SK-N-SH (cell line): ENCODE measurements at regions not wholly inside any gene's neighbourhood (a gene's known extent, or its start where the extent isn't known, plus 50 kb on each side); places are given as distances from the start of the nearest gene placed in this dataset.

ENCODE experiments used
- CTCF ChIA-PET: fragments of 300-600, 350-600 bp; formaldehyde crosslinking; extraction: SDS; loops from one replicate; lab custom pipeline; 2021; lab: Yijun Ruan, JAX
- POLR2A ChIA-PET: fragments of 350-600 bp; sonication (Branson Sonifier 250); formaldehyde crosslinking; extraction: SDS; loops from one replicate; lab custom pipeline; 2020; ENCODE audit warnings: antibody characterized with exemption, inconsistent platforms; lab: Yijun Ruan, JAX
- DNase-seq: peaks from one replicate; pipeline ENCODE4 v3.0.0; 2012
- H2AFZ ChIP-seq: fragments of 200-600 bp; sonication (generic); 2 replicates; pipeline ENCODE4 v1.8.1; 2016; ENCODE audit warnings: antibody characterized with exemption, mild to moderate bottlenecking, low read depth
- H3F3A ChIP-seq: fragments of 200-600 bp; sonication (generic); replicated peaks from 2 replicates; pipeline ENCODE3; 2016; ENCODE audit warnings: antibody characterized with exemption, mild to moderate bottlenecking; ENCODE audit not compliant: insufficient read depth
- H3K27ac ChIP-seq, 2 experiments: fragments of 200-500 bp in 1 of 2; fragments of 200-600 bp in 1 of 2; sonication (Bioruptor generic) in 1 of 2; sonication (generic), shearing (Covaris generic) in 1 of 2; 2 replicates each; pipeline versions ENCODE4 v1.5.1 to v1.6.1; 2014 to 2016; ENCODE audit warnings: low read depth in 2 of 2, inconsistent platforms in 1 of 2, low read length in 1 of 2, mild to moderate bottlenecking in 1 of 2, mixed read lengths in 1 of 2
- H3K27me3 ChIP-seq: fragments of 200-600 bp; sonication (generic), shearing (Covaris generic); 2 replicates; pipeline ENCODE4 v1.6.1; 2016; ENCODE audit warnings: mixed run types; ENCODE audit not compliant: insufficient read depth
- H3K36me3 ChIP-seq, 2 experiments: fragments of 200-500 bp in 1 of 2; fragments of 200-600 bp in 1 of 2; sonication (Bioruptor generic) in 1 of 2; sonication (generic) in 1 of 2; replicated peaks in 1 of 2; 2 replicates each; pipeline versions ENCODE3 to v1.5.1; 2014 to 2016; ENCODE audit warnings: low read length in 1 of 2, mild to moderate bottlenecking in 1 of 2; ENCODE audit not compliant: insufficient read depth in 2 of 2, control insufficient read depth in 1 of 2
- H3K4me1 ChIP-seq, 2 experiments: fragments of 200-500 bp in 1 of 2; fragments of 200-600 bp in 1 of 2; sonication (Bioruptor generic) in 1 of 2; sonication (generic), shearing (Covaris generic) in 1 of 2; 2 replicates each; pipeline versions ENCODE4 v1.5.1 to v1.6.1; 2014 to 2016; ENCODE audit warnings: low read depth in 1 of 2, low read length in 1 of 2, mixed run types in 1 of 2; ENCODE audit not compliant: insufficient read depth in 2 of 2, control insufficient read depth in 1 of 2
- H3K4me2 ChIP-seq: fragments of 200-600 bp; sonication (generic), shearing (Covaris generic); 2 replicates; pipeline ENCODE4 v1.6.1; 2017; ENCODE audit warnings: mixed run types
- H3K4me3 ChIP-seq, 2 experiments: fragments of 200-500 bp in 1 of 2; fragments of 200-600 bp in 1 of 2; sonication (Bioruptor generic) in 1 of 2; sonication (generic), shearing (Covaris generic) in 1 of 2; 2 replicates each; pipeline versions ENCODE4 v1.5.1 to v1.8.1; 2014 to 2016; ENCODE audit warnings: low read depth in 2 of 2, inconsistent platforms in 1 of 2, low read length in 1 of 2, mild to moderate bottlenecking in 1 of 2, mixed read lengths in 1 of 2, moderate library complexity in 1 of 2
- H3K79me2 ChIP-seq: fragments of 200-600 bp; sonication (generic); 2 replicates; pipeline ENCODE4 v1.8.1; 2017; ENCODE audit warnings: mild to moderate bottlenecking; ENCODE audit not compliant: insufficient read depth
- H3K9ac ChIP-seq: fragments of 200-600 bp; sonication (generic); 2 replicates; pipeline ENCODE4 v1.6.1; 2017; ENCODE audit warnings: mixed run types
- H3K9me2 ChIP-seq: fragments of 200-600 bp; sonication (generic); 2 replicates; pipeline ENCODE4 v1.6.1; 2017; ENCODE audit warnings: mixed run types
- H3K9me3 ChIP-seq: fragments of 200-600 bp; sonication (generic); 2 replicates; pipeline ENCODE4 v1.6.1; 2017; ENCODE audit warnings: mixed run types, mild to moderate bottlenecking, moderate library complexity
- H4K20me1 ChIP-seq: fragments of 200-600 bp; sonication (generic); 2 replicates; pipeline ENCODE4 v1.6.1; 2017; ENCODE audit warnings: mild to moderate bottlenecking, mixed run types; ENCODE audit not compliant: insufficient read depth
- CHD2 ChIP-seq: fragments of 150-350 bp; IDR thresholded peaks from 2 replicates; pipeline ENCODE4 v1.6.1; 2018; ENCODE audit warnings: low read length; ENCODE audit not compliant: partially characterized antibody
- EP300 ChIP-seq, 2 experiments: IDR thresholded peaks; 2 replicates each; pipeline versions ENCODE4 v1.4.0 to v1.6.1; 2012; ENCODE audit warnings: borderline replicate concordance in 1 of 2, low read depth in 1 of 2, low read length in 1 of 2
- FOXJ3 ChIP-seq: sonication (generic); formaldehyde crosslinking; IDR thresholded peaks from 2 replicates; pipeline ENCODE4 v1.5.1; 2020; ENCODE audit warnings: mild to moderate bottlenecking, missing genetic modification reagents
- GATA2 ChIP-seq: sonication (generic); formaldehyde crosslinking; IDR thresholded peaks from 2 replicates; pipeline ENCODE4 v1.5.0; 2020; ENCODE audit warnings: mild to moderate bottlenecking, missing genetic modification reagents
- MXI1 ChIP-seq: IDR thresholded peaks from 2 replicates; pipeline ENCODE4 v1.6.1; 2012; ENCODE audit warnings: mild to moderate bottlenecking, low read depth, low read length, improper control_type of control experiment
- NFIC ChIP-seq: IDR thresholded peaks from 2 replicates; pipeline ENCODE4 v1.4.0; 2012; ENCODE audit warnings: borderline replicate concordance
- NRF1 ChIP-seq: IDR thresholded peaks from 2 replicates; pipeline ENCODE4 v1.6.1; 2012; ENCODE audit warnings: low read depth, mild to moderate bottlenecking, low read length
- RCOR1 ChIP-seq: fragments of 150-350 bp; IDR thresholded peaks from 2 replicates; pipeline ENCODE4 v1.6.1; 2017; ENCODE audit warnings: antibody characterized with exemption, low read length
- SMC3 ChIP-seq: IDR thresholded peaks from 2 replicates; pipeline ENCODE4 v1.6.1; 2012; ENCODE audit warnings: low read depth, low read length, improper control_type of control experiment
- WGBS: methylation state at CpG from one replicate; pipeline ENCODE4 v1.1.6; 2017; ENCODE audit warnings: low lambda C conversion rate; 5-methylcytosine and 5-hydroxymethylcytosine counted together
- TF ChIP-seq, protein P1 (sequence below): IDR thresholded peaks from 2 replicates; pipeline ENCODE4; 2012
- TF ChIP-seq, protein P2 (sequence below): IDR thresholded peaks from 2 replicates; pipeline ENCODE4 v1.4.0; 2012; ENCODE audit warnings: low read depth, borderline replicate concordance

DNA sequence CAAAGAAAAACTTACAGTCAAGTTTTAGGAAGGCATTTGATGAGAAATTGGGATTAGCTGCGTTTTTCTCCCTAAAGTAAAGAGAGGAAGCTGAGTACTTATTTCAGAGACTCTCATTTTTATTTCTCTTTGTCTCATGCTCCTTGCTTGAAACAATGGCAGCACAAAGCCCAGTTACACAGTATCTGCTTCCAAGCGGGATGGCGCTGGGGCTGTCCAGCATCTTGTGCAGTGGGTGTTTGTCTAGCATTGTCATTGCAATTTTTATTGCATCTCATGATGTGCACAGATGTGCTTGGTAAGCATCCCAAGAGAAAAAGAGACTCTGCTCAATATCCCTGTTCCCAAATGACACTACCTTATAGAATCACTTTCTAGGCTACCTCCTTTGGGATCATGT lies 102.8 kb upstream of the ZNF521 start:
- Histone ChIP-seq H3K27me3 (no peaks in the 10 kb centered on the region), H3K4me2 (no peak overlapping the region), H3K79me2 (no peaks in the 10 kb centered on the region), H3F3A (no peaks in the 10 kb centered on the region), H3K36me3 (no peaks in the 10 kb centered on the region), H4K20me1 (no peaks in the 10 kb centered on the region), H3K27ac (no peak overlapping the region), H3K9me3 (no peaks in the 10 kb centered on the region), H3K9ac (no peak overlapping the region), H3K9me2 (no peaks in the 10 kb centered on the region), H3K4me1 (peaks cover 0 to 11% of the 10 kb centered on the region in 2 experiments; a peak in 1 of 4 replicates), H3K4me3 (no peak overlapping the region), H2AFZ (no peak overlapping the region)
- ChIA-PET CTCF (interaction anchor here (1.4 kb wide), 1 partner anchor 23 kb away, joined by 4 read pairs; no protein-coding TSS in a partner anchor), POLR2A (no interaction called here)
- WGBS, result 74% methylated on average over 3 of the region's 3 CpGs
- no peak for TF ChIP-seq NRF1
- TF ChIP-seq, protein P1, sequence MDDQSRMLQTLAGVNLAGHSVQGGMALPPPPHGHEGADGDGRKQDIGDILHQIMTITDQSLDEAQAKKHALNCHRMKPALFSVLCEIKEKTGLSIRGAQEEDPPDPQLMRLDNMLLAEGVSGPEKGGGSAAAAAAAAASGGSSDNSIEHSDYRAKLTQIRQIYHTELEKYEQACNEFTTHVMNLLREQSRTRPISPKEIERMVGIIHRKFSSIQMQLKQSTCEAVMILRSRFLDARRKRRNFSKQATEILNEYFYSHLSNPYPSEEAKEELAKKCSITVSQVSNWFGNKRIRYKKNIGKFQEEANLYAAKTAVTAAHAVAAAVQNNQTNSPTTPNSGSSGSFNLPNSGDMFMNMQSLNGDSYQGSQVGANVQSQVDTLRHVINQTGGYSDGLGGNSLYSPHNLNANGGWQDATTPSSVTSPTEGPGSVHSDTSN, result no peak
- TF ChIP-seq FOXJ3 (CRISPR knock-in tag), result no peak
- TF ChIP-seq, protein P2, sequence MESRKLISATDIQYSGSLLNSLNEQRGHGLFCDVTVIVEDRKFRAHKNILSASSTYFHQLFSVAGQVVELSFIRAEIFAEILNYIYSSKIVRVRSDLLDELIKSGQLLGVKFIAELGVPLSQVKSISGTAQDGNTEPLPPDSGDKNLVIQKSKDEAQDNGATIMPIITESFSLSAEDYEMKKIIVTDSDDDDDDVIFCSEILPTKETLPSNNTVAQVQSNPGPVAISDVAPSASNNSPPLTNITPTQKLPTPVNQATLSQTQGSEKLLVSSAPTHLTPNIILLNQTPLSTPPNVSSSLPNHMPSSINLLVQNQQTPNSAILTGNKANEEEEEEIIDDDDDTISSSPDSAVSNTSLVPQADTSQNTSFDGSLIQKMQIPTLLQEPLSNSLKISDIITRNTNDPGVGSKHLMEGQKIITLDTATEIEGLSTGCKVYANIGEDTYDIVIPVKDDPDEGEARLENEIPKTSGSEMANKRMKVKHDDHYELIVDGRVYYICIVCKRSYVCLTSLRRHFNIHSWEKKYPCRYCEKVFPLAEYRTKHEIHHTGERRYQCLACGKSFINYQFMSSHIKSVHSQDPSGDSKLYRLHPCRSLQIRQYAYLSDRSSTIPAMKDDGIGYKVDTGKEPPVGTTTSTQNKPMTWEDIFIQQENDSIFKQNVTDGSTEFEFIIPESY, result no peak
- no peak for TF ChIP-seq NFIC
- TF ChIP-seq SMC3, result no peak
- TF ChIP-seq CHD2, result no peak
- no peak for DNase-seq

DNA sequence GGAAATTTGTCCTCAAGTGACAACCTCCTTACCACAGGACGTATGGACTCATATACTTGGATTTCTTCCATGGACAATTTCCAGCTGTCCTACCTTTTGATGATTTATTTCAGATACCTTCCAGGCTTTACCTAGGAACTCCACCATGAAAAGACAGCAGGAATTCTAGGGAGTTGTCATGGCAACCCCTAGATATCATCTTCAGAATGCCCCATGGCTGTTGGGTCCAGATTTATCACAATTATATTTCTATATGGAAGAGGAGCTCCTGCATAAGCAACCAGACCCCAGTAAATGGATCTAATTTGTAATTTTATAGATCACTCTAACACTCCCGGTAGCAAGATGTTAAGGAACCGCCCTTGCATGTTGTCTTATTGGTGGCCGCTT lies 102.3 kb upstream of the ZNF521 start:
- H3K4me3 ChIP-seq, result no peak overlapping the region
- H3K36me3 ChIP-seq, result no peaks in the 10 kb centered on the region
- no peaks in the 10 kb centered on the region for H3K9me3 ChIP-seq
- POLR2A ChIA-PET, result no interaction called here
- no peaks in the 10 kb centered on the region for H3K27me3 ChIP-seq
- no peak overlapping the region for H3K4me2 ChIP-seq
- 56% methylated on average over 4 of the region's 4 CpGs for WGBS
- no peak overlapping the region for H3K9ac ChIP-seq
- H2AFZ ChIP-seq, result no peak overlapping the region
- H3K27ac ChIP-seq, result no peak overlapping the region
- peak in 1 of 2 experiments; percentile 7; a peak in 1 of 4 replicates for TF ChIP-seq EP300 (IDR thresholded peaks at IDR 0.05; ENCODE audit: borderline replicate concordance in 1 of 2, low read depth in 1 of 2, low read length in 1 of 2)
- TF ChIP-seq GATA2 (CRISPR knock-in tag), result peak; percentile 63
- TF ChIP-seq MXI1, result no peak
- 0 out of 2 replicates have a peak, but pooled peaks have one; percentile 46 for TF ChIP-seq RCOR1
- TF ChIP-seq, all 33 proteins: peak for 3
- Histone ChIP-seq H3K79me2 (no peaks in the 10 kb centered on the region), H4K20me1 (no peaks in the 10 kb centered on the region), H3K4me1 (peaks cover 0 to 11% of the 10 kb centered on the region in 2 experiments; a peak in 1 of 4 replicates), H3F3A (no peaks in the 10 kb centered on the region), H3K9me2 (no peaks in the 10 kb centered on the region)
- CTCF ChIA-PET, result interaction anchor here (1.4 kb wide), 1 partner anchor 22 kb away, joined by 4 read pairs; no protein-coding TSS in a partner anchor
- peak; percentile 42 for DNase-seq
